ENCODE measurements at regions not wholly inside any gene's neighbourhood (a gene's known extent, or its start where the extent isn't known, plus 50 kb on each side); places are given as distances from the start of the nearest gene placed in this dataset.
"Not testable (repeated sequence)": the region's sequence is repeated elsewhere in the genome, so short reads cannot be mapped to it uniquely, and the experiment has no call there.

DNA sequence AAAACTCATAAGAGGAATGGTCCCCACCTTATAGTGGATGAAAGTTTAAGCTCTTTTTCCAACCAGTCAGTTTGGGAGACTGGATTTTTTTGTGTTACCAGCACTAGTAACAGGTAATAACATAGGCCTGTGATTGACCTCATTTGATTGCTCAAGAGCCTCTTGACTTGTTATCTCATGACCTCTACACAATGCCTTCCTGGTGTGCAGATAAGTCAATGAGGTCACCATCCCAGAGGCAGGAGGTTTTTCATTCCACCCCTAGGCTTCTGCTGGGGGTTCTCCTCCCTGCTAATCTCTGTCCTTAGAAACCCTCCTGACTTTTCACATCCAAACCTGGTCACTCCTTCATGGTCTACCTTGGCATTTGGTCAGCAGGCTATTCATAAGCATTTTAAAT lies 225.0 kb upstream of the CDY1B start:
- ATAC-seq = peak; percentile 62
- H3K4me1 ChIP-seq; H3K9me3 ChIP-seq; H3K4me3 ChIP-seq; intact Hi-C loops (cut with DNase I); DNase-seq; H3K36me3 ChIP-seq; H3K27me3 ChIP-seq; H3K27ac ChIP-seq: not testable (repeated sequence)

DNA sequence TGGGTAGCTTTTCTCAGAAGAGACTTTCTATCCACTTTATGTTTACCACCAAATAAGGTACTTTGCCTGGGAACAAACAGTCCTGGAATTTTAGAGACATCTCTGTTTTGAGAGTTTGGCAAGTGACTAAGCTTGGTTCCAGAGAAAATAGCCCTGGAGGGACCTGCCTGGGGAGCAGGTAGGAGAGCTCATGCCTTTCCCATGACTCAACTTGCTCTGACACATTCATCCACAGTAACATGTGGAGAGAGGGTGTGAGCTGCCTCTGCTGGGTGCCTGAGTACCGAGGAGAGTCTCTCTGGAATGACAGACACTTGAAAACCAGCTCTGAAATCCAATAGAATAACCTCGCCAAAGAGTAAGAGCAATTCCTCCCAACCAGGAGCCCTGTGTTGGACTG lies 222.8 kb upstream of the CDY1B start:
- H3K9me3 ChIP-seq; H3K4me3 ChIP-seq; intact Hi-C loops (cut with DNase I); H3K36me3 ChIP-seq; H3K27ac ChIP-seq; H3K4me1 ChIP-seq; H3K27me3 ChIP-seq; DNase-seq: not testable (repeated sequence)
- peak; percentile 95 for ATAC-seq

DNA sequence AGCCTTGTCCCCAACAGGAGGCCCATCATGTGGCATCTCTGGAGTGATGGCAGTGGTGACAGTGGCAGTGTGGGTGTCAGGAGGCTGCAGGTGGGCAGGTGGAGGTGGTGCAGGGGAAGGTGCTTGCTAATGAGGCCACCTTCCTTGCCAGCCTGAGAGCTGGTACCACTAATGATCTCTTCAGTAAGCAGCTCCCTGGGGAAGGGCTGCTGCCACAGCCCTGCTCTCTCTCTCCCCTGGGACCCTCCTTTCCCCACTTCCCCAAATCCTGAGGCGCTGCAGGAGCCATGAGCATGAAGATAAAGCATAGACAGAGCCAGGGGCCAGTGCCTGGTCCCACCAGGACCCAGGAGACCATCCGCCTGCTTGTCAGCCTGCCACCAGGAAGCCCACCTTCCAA lies 214.4 kb upstream of the CDY1B start:
- ATAC-seq, H3K27ac ChIP-seq: not testable (repeated sequence)

DNA sequence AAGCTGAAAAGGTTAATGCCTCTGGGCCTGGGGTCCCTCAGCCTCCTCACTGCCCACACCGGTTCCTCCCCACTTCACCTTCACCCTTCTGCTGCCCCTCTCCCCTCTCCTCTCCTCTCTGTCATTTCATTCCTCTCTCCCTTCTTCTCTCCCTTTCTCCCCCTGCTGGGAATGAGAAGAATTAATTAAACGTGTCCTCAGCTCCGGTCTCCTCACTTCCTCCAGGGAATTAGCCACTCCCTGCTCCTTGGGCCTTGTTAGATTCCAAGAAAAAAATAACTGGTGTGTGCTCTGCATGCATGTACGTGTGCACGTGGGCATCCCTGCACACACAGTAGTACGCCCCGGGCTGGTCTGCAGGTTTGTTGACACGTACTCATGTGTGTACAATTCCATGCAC lies 213.6 kb upstream of the CDY1B start:
- ATAC-seq; H3K27ac ChIP-seq; H3K9me3 ChIP-seq; H3K36me3 ChIP-seq; H3K4me1 ChIP-seq; H3K27me3 ChIP-seq; intact Hi-C loops (cut with DNase I); H3K4me3 ChIP-seq; DNase-seq: not testable (repeated sequence)

More for the DNA sequence above, 214.4 kb upstream of the CDY1B start:
- H3K9me3 ChIP-seq; DNase-seq; H3K4me3 ChIP-seq; H3K4me1 ChIP-seq; H3K27me3 ChIP-seq; intact Hi-C loops (cut with DNase I); H3K36me3 ChIP-seq: not testable (repeated sequence)

DNA sequence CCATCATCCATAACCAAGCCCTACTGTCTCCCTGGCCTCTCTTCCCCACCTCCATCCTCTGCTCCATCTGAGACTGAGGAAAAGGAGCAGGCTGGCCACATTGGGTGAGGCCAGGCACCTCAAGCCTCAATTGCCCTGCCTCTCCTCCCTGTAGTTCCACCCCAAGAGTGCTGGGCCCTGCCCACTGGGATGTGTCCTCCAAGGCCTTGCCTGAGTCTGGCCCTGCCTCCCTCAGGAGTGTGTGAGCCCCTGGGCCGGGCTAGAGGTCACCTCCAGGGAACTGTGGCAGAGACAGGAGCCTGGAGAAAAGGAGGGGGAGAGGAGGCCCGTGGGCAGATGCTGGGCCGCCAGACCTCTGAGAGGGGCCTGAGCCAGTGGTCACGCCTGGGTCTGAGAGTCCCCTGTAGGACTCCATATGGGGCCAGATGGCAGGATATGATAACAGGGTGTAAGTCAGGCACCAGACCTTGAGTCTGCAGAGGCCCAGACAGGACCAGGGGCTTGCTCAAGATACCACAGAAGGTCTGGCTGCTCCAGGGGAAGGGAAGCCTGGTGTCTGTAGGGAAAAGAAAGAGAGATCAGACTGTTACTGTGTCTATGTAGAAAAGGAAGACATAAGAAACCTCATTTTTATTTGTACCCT lies 202.5 kb upstream of the CDY1B start:
- H3K27ac ChIP-seq; H3K9me3 ChIP-seq; H3K4me1 ChIP-seq; H3K27me3 ChIP-seq; DNase-seq; H3K4me3 ChIP-seq; H3K36me3 ChIP-seq; intact Hi-C loops (cut with DNase I): not testable (repeated sequence)
- ATAC-seq = peak; percentile 25

All from upper lobe of right lung (tissue), 1 donor.